GM12878 (cell line): ENCODE measurements at regions not wholly inside any gene's neighbourhood (a gene's known extent, or its start where the extent isn't known, plus 50 kb on each side); places are given as distances from the start of the nearest gene placed in this dataset.

ENCODE experiments used
- ATAC-seq: fragments of 200-7000 bp; cut with Tn5 transposase; 3 replicates; pipeline ENCODE4 v1.9.1; 2020; ENCODE audit warnings: mild to moderate bottlenecking, moderate library complexity
- BruUV-seq: library from RNA; stranded (reverse); fragments of 400-500 nt; replicated peaks from 2 replicates; lab custom pipeline; 2021; lab: Mats Ljungman, UMichigan
- CTCF ChIA-PET: fragments of 300-600 bp; sonication (Branson Sonifier 250); formaldehyde crosslinking; extraction: SDS; loops from one replicate; lab custom pipeline; 2021; ENCODE audit warnings: inconsistent platforms; lab: Yijun Ruan, JAX
- POLR2A ChIA-PET: fragments of 350-600 bp; formaldehyde crosslinking; extraction: SDS; loops from one replicate; lab custom pipeline; 2021; ENCODE audit warnings: inconsistent platforms; lab: Charles Lee
- RAD21 ChIA-PET: fragments of 300-600 bp; sonication (Branson Sonifier 250); formaldehyde crosslinking; loops from one replicate; lab custom pipeline; 2023; ENCODE audit warnings: antibody characterized with exemption; ENCODE audit not compliant: unreplicated experiment; lab: Charles Lee
- SMC1A ChIA-PET: fragments of 300-600 bp; sonication (Branson Sonifier 250); formaldehyde crosslinking; loops from one replicate; lab custom pipeline; 2023; ENCODE audit not compliant: unreplicated experiment, uncharacterized antibody; lab: Charles Lee
- DNase-seq: peaks from one replicate; pipeline ENCODE4 v3.0.0-alpha.2; 2011; ENCODE audit warnings: low read depth, low spot score
- FAIRE-seq: peaks from 3 replicates; lab custom pipeline; 2011; peaks lifted over from hg19 to GRCh38; lab: Jason Lieb, UNC
- H2AFZ ChIP-seq: 2 replicates; pipeline ENCODE4 v1.6.0; 2011; ENCODE audit warnings: low read depth, low read length, control low read depth; ENCODE audit not compliant: control insufficient read depth
- H3K27ac ChIP-seq: 2 replicates; pipeline ENCODE4 v1.5.1; 2011; ENCODE audit warnings: control low read depth; ENCODE audit not compliant: control insufficient read depth, insufficient read depth
- H3K27me3 ChIP-seq, 2 experiments: replicated peaks in 1 of 2; 2 replicates each; pipeline versions ENCODE4 v1.6.0 to v1.6.1; 2011; ENCODE audit warnings: low read length in 1 of 2; ENCODE audit not compliant: control insufficient read depth in 2 of 2, insufficient read depth in 2 of 2
- H3K36me3 ChIP-seq, 2 experiments: 2 replicates each; pipeline ENCODE4 v1.5.1; 2011; ENCODE audit warnings: low read length in 1 of 2; ENCODE audit not compliant: control insufficient read depth in 2 of 2, insufficient read depth in 2 of 2
- H3K4me1 ChIP-seq: 2 replicates; pipeline ENCODE4 v1.6.1; 2011; ENCODE audit warnings: mild to moderate bottlenecking, low read length, moderate library complexity, mixed read lengths; ENCODE audit not compliant: control insufficient read depth, insufficient read depth
- H3K4me2 ChIP-seq: 2 replicates; pipeline ENCODE4 v1.6.0; 2011; ENCODE audit warnings: control low read depth; ENCODE audit not compliant: control insufficient read depth, insufficient read depth
- H3K4me3 ChIP-seq: fragments of 200-600 bp; sonication (generic); 2 replicates; pipeline ENCODE4 v1.5.1; 2016
- H3K79me2 ChIP-seq: 2 replicates; pipeline ENCODE4 v1.6.0; 2011; ENCODE audit warnings: low read length; ENCODE audit not compliant: control insufficient read depth, insufficient read depth
- H3K9ac ChIP-seq: 2 replicates; pipeline ENCODE4 v1.8.0; 2011; ENCODE audit warnings: low read length, control low read depth, mixed read lengths; ENCODE audit not compliant: control insufficient read depth, insufficient read depth
- H3K9me3 ChIP-seq: replicated peaks from 3 replicates; pipeline ENCODE4 v1.5.1; 2011; ENCODE audit warnings: mild to moderate bottlenecking, low read length; ENCODE audit not compliant: control insufficient read depth, insufficient read depth
- H4K20me1 ChIP-seq: 2 replicates; pipeline ENCODE4 v1.6.0; 2011; ENCODE audit not compliant: control insufficient read depth, insufficient read depth
- ATF7 ChIP-seq: fragments of 450-650 bp; IDR thresholded peaks from 2 replicates; pipeline ENCODE4 v1.6.1; 2016; ENCODE audit warnings: low read depth, mild to moderate bottlenecking
- CBX5 ChIP-seq: sonication (generic); IDR thresholded peaks from 2 replicates; pipeline ENCODE4 v1.6.1; 2016; ENCODE audit warnings: low read depth, moderate library complexity, mild to moderate bottlenecking, inconsistent platforms
- E2F4 ChIP-seq: IDR thresholded peaks from 2 replicates; pipeline ENCODE4 v1.6.1; 2012; ENCODE audit warnings: low read depth, low read length, improper control_type of control experiment
- E4F1 ChIP-seq: fragments of 450-650 bp; IDR thresholded peaks from 2 replicates; pipeline ENCODE4 v1.6.1; 2018; ENCODE audit warnings: borderline replicate concordance, mild to moderate bottlenecking; ENCODE audit not compliant: partially characterized antibody
- IRF5 ChIP-seq: fragments of 450-650 bp; IDR thresholded peaks from 2 replicates; pipeline ENCODE4 v1.6.1; 2017; ENCODE audit warnings: borderline replicate concordance
- JUNB ChIP-seq: IDR thresholded peaks from 2 replicates; pipeline ENCODE4 v1.6.1; 2016; ENCODE audit warnings: antibody characterized with exemption, mild to moderate bottlenecking
- POLR2A ChIP-seq: IDR thresholded peaks from 2 replicates; pipeline ENCODE4 v1.6.1; 2011; ENCODE audit warnings: low read depth, mild to moderate bottlenecking, low read length
- RAD21 ChIP-seq: IDR thresholded peaks from 2 replicates; pipeline ENCODE4 v1.6.1; 2011; ENCODE audit warnings: mild to moderate bottlenecking, low read depth, low read length, moderate library complexity; ENCODE audit not compliant: insufficient read depth
- RCOR1 ChIP-seq: conservative IDR thresholded peaks from 2 replicates; pipeline ENCODE4 v1.6.1; 2012; ENCODE audit warnings: low read depth, low read length, improper control_type of control experiment
- RUNX3 ChIP-seq: IDR thresholded peaks from 2 replicates; pipeline ENCODE4 v1.6.1; 2012; ENCODE audit warnings: low read length, inconsistent platforms
- TBL1XR1 ChIP-seq: IDR thresholded peaks from 2 replicates; pipeline ENCODE4 v1.6.1; 2012; ENCODE audit warnings: low read depth, low read length, improper control_type of control experiment
- USF1 ChIP-seq: IDR thresholded peaks from 2 replicates; pipeline ENCODE4 v1.6.1; 2011; ENCODE audit warnings: borderline replicate concordance, low read depth, mild to moderate bottlenecking, moderate library complexity, mixed read lengths, low read length; ENCODE audit not compliant: insufficient read depth; ENCODE audit errors: extremely low read length
- ZBED1 ChIP-seq: IDR thresholded peaks from 2 replicates; pipeline ENCODE4 v1.6.1; 2016; ENCODE audit warnings: borderline replicate concordance
- ZBTB33 ChIP-seq: fragments of 450-650 bp; IDR thresholded peaks from 2 replicates; pipeline ENCODE4 v1.6.1; 2017; ENCODE audit warnings: mild to moderate bottlenecking
- in situ Hi-C: fragments of 300-500 bp; cut with MboI; formaldehyde crosslinking; loops from 9 replicates; pipeline ENCODE4 v1.14.3; 2018; ENCODE audit warnings: mixed read lengths
- intact Hi-C: fragments of 100-400 bp; cut with micrococcal nuclease; formaldehyde crosslinking; loops from one replicate; pipeline ENCODE4 v1.14.2; 2022; ENCODE audit not compliant: unreplicated experiment
- TF ChIP-seq, protein P1 (sequence below): IDR thresholded peaks from 2 replicates; pipeline ENCODE4 v1.6.1; 2011; ENCODE audit warnings: mild to moderate bottlenecking, low read depth, low read length, moderate library complexity; ENCODE audit not compliant: insufficient replicate concordance
- TF ChIP-seq, protein P2 (sequence below): fragments of 450-650 bp; IDR thresholded peaks from 2 replicates; pipeline ENCODE4 v1.6.1; 2016; ENCODE audit warnings: mild to moderate bottlenecking

GRCh38 chr11:28471537-28471936, 363.3 kb downstream of the METTL15 start:
- FAIRE-seq (no peak), ATAC-seq (no peak), DNase-seq (no peak)
- ChIA-PET POLR2A (no interaction called here), CTCF (interaction anchor here (1.3 kb wide), 1 partner anchor 9 kb away, joined by 3 read pairs; no protein-coding TSS in a partner anchor), RAD21 (no interaction called here), SMC1A (no interaction called here)
- Histone ChIP-seq H3K79me2 (no peaks in the 10 kb centered on the region), H2AFZ (no peak overlapping the region), H3K27me3 (no peaks in the 10 kb centered on the region), H3K4me1 (no peaks in the 10 kb centered on the region), H3K4me2 (no peak overlapping the region), H3K4me3 (no peak overlapping the region), H3K27ac (no peak overlapping the region), H3K9me3 (no peaks in the 10 kb centered on the region), H3K36me3 (no peaks in the 10 kb centered on the region), H3K9ac (no peak overlapping the region), H4K20me1 (no peaks in the 10 kb centered on the region)
- no TSS peak for BruUV-seq
- in situ Hi-C loops (no loop called here), intact Hi-C loops (no loop called here)
- TF ChIP-seq RAD21 (no peak), E2F4 (no peak), IRF5 (no peak), TBL1XR1 (no peak), POLR2A (no peak), RUNX3 (no peak), ZBED1 (no peak), CBX5 (no peak), RCOR1 (no peak), E4F1 (no peak), ATF7 (no peak), ZBTB33 (no peak), USF1 (no peak), JUNB (no peak)
- TF ChIP-seq, protein P1, sequence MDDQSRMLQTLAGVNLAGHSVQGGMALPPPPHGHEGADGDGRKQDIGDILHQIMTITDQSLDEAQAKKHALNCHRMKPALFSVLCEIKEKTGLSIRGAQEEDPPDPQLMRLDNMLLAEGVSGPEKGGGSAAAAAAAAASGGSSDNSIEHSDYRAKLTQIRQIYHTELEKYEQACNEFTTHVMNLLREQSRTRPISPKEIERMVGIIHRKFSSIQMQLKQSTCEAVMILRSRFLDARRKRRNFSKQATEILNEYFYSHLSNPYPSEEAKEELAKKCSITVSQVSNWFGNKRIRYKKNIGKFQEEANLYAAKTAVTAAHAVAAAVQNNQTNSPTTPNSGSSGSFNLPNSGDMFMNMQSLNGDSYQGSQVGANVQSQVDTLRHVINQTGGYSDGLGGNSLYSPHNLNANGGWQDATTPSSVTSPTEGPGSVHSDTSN = no peak
- TF ChIP-seq, protein P2, sequence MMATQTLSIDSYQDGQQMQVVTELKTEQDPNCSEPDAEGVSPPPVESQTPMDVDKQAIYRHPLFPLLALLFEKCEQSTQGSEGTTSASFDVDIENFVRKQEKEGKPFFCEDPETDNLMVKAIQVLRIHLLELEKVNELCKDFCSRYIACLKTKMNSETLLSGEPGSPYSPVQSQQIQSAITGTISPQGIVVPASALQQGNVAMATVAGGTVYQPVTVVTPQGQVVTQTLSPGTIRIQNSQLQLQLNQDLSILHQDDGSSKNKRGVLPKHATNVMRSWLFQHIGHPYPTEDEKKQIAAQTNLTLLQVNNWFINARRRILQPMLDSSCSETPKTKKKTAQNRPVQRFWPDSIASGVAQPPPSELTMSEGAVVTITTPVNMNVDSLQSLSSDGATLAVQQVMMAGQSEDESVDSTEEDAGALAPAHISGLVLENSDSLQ = no peak
